ENCODE measurements at regions not wholly inside any gene's neighbourhood (a gene's known extent, or its start where the extent isn't known, plus 50 kb on each side); places are given as distances from the start of the nearest gene placed in this dataset.

- intact Hi-C loops (cut with micrococcal nuclease), result no loop called here
- ChIA-PET CTCF (interaction anchor here (0.8 kb wide), 1 partner anchor 321 kb away, joined by 4 read pairs; no protein-coding TSS in a partner anchor), RAD21 (ENCODE audit: low non-redundant PET in 1 of 2, low total read pairs in 2 of 2, uncharacterized antibody in 2 of 2, unreplicated experiment in 2 of 2) (no interaction called here), POLR2A (no interaction called here)
- Histone ChIP-seq H4K20me1 (ENCODE audit: insufficient read depth) (no peaks in the 10 kb centered on the region), H2AFZ (ENCODE audit: low read depth, low read length, poor library complexity, severe bottlenecking) (no peak overlapping the region), H3K9me3 (ENCODE audit: control insufficient read depth in 1 of 2, insufficient read depth in 1 of 2, low read depth in 1 of 2, low read length in 2 of 2) (no peaks in the 10 kb centered on the region), H3K9me2 (ENCODE audit: insufficient read depth) (no peaks in the 10 kb centered on the region), H3K79me2 (ENCODE audit: insufficient read depth, low read length) (no peaks in the 10 kb centered on the region), H3K4me1 (ENCODE audit: control insufficient read depth in 1 of 2, insufficient read depth in 2 of 2, low read length in 2 of 2) (peaks cover 3 to 4% of the 10 kb centered on the region in 2 experiments; a peak in 2 of 4 replicates), H3K4me3 (replicated peaks in 1 of 2; ENCODE audit: low read depth in 1 of 2, low read length in 2 of 2) (no peak overlapping the region), H3K4me2 (ENCODE audit: low read length) (no peak overlapping the region), H3K27ac (ENCODE audit: low read depth, low read length) (no peak overlapping the region), H3K27me3 (ENCODE audit: insufficient read depth, low read length) (peaks cover 41% of the 10 kb centered on the region), H3K9ac (ENCODE audit: low read length) (no peak overlapping the region), H3K36me3 (ENCODE audit: control insufficient read depth in 1 of 2, insufficient read depth in 2 of 2, low read length in 2 of 2) (no peaks in the 10 kb centered on the region)
- no peak for DNase-seq (ENCODE audit: low read depth, low spot score)
- BruUV-seq (replicated peaks), result no TSS peak
- peak; percentile 43 for ATAC-seq
- TF ChIP-seq ZFX (IDR thresholded peaks at IDR 0.05) (no peak), EGR1 (IDR thresholded peaks at IDR 0.05; ENCODE audit: low read depth) (no peak), JUND (IDR thresholded peaks at IDR 0.05) (no peak), YY1 (IDR thresholded peaks at IDR 0.05; ENCODE audit: extremely low read depth, insufficient replicate concordance, low read depth, low read length) (no peak), REST (IDR thresholded peaks at IDR 0.05; ENCODE audit: low read depth) (no peak), CBX3 (IDR thresholded peaks at IDR 0.05; ENCODE audit: low read depth) (no peak), EZH2phosphoT487 (IDR thresholded peaks at IDR 0.05; ENCODE audit: borderline replicate concordance) (no peak), POLR2AphosphoS5 (IDR thresholded peaks at IDR 0.05; ENCODE audit: low read depth, low read length) (no peak), RAD21 (IDR thresholded peaks at IDR 0.05; ENCODE audit: low read depth) (peak; percentile 9; the same call in 1 of the 2 replicates), EZH2 (IDR thresholded peaks at IDR 0.05) (no peak), FOSL1 (IDR thresholded peaks at IDR 0.05; ENCODE audit: low read depth) (0 out of 2 replicates have a peak, but pooled peaks have one; percentile 11), ZNF274 (IDR thresholded peaks at IDR 0.05; ENCODE audit: low read depth, low read length) (no peak), CEBPB (IDR thresholded peaks at IDR 0.05; ENCODE audit: low read depth) (no peak), CTCF (IDR thresholded peaks at IDR 0.05 in 2 of 3, conservative IDR thresholded peaks at IDR 0.05 in 1 of 3; ENCODE audit: borderline replicate concordance in 1 of 3, insufficient read depth in 1 of 3, low read depth in 2 of 3, low read length in 2 of 3) (0 out of 6 replicates have a peak, but pooled peaks of 1 of the 3 experiments have one; percentile 9), POLR2A (IDR thresholded peaks at IDR 0.05; ENCODE audit: borderline replicate concordance, extremely low read depth, insufficient read depth, insufficient read length) (no peak), SP1 (IDR thresholded peaks at IDR 0.05; ENCODE audit: low read depth) (no peak), ELF1 (IDR thresholded peaks at IDR 0.05; ENCODE audit: borderline replicate concordance, low read depth) (no peak), SIN3A (IDR thresholded peaks at IDR 0.05; ENCODE audit: low read depth) (no peak), SRF (IDR thresholded peaks at IDR 0.05; ENCODE audit: low read depth) (no peak), MAX (IDR thresholded peaks at IDR 0.05) (no peak), TCF7L2 (IDR thresholded peaks at IDR 0.05; ENCODE audit: borderline replicate concordance, extremely low read depth, insufficient read depth, insufficient read length) (peak; percentile 84), ZBTB33 (IDR thresholded peaks at IDR 0.05; ENCODE audit: extremely low read depth, insufficient replicate concordance, low read length) (no peak)
Measured at GRCh38 chr9:89923961-89924504, 319.2 kb downstream of the GADD45G start.
